HG02678 (cell line): ENCODE measurements at regions not wholly inside any gene's neighbourhood (a gene's known extent, or its start where the extent isn't known, plus 50 kb on each side); places are given as distances from the start of the nearest gene placed in this dataset.

ENCODE experiments used
- ATAC-seq: cut with Tn5 transposase; IDR thresholded peaks from one replicate; pipeline ENCODE4 v1.9.1; 2021; ENCODE audit warnings: mild to moderate bottlenecking, moderate library complexity; ENCODE audit not compliant: unreplicated experiment

DNA sequence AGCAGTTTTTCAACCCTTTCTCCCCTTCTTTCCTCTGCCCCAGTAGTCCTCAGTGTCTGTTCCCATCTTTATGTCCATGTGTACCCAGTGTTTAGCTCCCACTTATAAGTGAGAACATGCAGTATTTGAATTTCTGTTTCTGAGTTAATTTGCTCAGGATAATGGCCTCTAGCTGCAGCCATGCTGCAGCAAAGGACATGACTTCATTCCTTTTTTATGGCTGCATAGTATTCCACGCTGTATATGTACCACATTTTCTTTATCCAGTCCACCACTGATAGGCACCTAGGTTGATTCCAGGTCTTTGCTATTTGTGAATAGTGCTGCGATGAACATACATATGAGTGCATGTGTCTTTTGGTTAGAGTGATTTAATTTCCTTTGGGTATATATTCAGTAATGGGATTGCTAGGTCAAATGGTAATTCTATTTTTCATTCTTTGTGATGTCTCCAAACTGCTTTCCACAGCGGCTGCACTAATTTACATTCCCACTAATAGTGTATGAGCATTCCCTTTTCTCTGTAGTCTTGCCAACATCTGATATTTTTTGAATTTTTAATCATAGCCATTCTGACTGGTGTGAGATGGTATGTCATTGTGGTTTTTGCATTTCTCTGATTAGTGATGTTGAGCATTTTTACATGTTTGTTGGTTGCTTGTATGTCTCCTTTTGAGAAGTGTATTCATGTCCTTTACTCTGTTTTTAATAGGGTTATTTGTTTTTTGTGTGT, 54.6 kb upstream of the ANK2 start:
- ATAC-seq: no peak
